OCI-LY1 (cell line): ENCODE measurements at regions not wholly inside any gene's neighbourhood (a gene's known extent, or its start where the extent isn't known, plus 50 kb on each side); places are given as distances from the start of the nearest gene placed in this dataset.

Source experiments
- EZH2 ChIP-seq: fragments of 200-600 bp; sonication (generic), shearing (Covaris generic); IDR thresholded peaks from 2 replicates; pipeline ENCODE4 v1.8.0; 2017; ENCODE audit warnings: borderline replicate concordance, mixed run types, mild to moderate bottlenecking, antibody characterized with exemption, low read length, moderate library complexity, mixed read lengths
- TF ChIP-seq, protein P1 (sequence below): fragments of 200-600 bp; sonication (generic), shearing (Covaris generic); IDR thresholded peaks from 2 replicates; pipeline ENCODE4 v1.5.1; 2017; ENCODE audit warnings: mild to moderate bottlenecking, antibody characterized with exemption, low read length, moderate library complexity, mixed read lengths

DNA sequence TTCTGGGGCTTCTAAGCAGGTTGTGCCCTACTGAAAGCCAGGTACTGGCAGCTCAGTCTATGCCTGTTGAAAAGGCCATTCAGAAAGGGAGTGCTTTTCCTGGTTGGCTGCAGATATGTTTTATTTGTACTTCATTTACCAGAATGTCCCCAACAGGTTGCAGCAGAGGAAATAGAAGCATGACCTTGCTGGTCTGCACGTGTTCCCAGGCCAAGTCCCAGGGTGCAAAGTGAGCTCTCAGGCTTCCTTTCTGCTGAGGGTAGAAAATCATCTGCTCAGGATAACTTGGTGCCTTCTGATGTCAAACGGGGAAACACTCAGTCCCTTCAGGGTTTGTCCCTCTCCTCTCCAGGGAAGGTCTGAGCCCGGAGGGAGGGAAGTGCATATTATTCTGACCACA is 356.4 kb downstream of the BCL11B start:
- TF ChIP-seq, protein P1, sequence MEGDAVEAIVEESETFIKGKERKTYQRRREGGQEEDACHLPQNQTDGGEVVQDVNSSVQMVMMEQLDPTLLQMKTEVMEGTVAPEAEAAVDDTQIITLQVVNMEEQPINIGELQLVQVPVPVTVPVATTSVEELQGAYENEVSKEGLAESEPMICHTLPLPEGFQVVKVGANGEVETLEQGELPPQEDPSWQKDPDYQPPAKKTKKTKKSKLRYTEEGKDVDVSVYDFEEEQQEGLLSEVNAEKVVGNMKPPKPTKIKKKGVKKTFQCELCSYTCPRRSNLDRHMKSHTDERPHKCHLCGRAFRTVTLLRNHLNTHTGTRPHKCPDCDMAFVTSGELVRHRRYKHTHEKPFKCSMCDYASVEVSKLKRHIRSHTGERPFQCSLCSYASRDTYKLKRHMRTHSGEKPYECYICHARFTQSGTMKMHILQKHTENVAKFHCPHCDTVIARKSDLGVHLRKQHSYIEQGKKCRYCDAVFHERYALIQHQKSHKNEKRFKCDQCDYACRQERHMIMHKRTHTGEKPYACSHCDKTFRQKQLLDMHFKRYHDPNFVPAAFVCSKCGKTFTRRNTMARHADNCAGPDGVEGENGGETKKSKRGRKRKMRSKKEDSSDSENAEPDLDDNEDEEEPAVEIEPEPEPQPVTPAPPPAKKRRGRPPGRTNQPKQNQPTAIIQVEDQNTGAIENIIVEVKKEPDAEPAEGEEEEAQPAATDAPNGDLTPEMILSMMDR, result no peak
- TF ChIP-seq EZH2, result no peak
